Fibroblast of the aortic adventitia (primary cell): ENCODE measurements at regions not wholly inside any gene's neighbourhood (a gene's known extent, or its start where the extent isn't known, plus 50 kb on each side); places are given as distances from the start of the nearest gene placed in this dataset.
"Not testable (repeated sequence)": the region's sequence is repeated elsewhere in the genome, so short reads cannot be mapped to it uniquely, and the experiment has no call there.

Experiments
- DNase-seq: peaks from one replicate; pipeline ENCODE4 v3.0.0-alpha.2; 2010; ENCODE audit warnings: low read depth
- H3K4me3 ChIP-seq: 2 replicates; pipeline ENCODE4 v1.5.1; 2011; ENCODE audit warnings: low read depth, mild to moderate bottlenecking, control low read depth, low read length, moderate library complexity
- TF ChIP-seq, protein P1 (sequence below): IDR thresholded peaks from 2 replicates; pipeline ENCODE4 v1.5.1; 2011; ENCODE audit warnings: mild to moderate bottlenecking, low read length, control low read depth, inconsistent platforms; ENCODE audit not compliant: insufficient read depth

DNA sequence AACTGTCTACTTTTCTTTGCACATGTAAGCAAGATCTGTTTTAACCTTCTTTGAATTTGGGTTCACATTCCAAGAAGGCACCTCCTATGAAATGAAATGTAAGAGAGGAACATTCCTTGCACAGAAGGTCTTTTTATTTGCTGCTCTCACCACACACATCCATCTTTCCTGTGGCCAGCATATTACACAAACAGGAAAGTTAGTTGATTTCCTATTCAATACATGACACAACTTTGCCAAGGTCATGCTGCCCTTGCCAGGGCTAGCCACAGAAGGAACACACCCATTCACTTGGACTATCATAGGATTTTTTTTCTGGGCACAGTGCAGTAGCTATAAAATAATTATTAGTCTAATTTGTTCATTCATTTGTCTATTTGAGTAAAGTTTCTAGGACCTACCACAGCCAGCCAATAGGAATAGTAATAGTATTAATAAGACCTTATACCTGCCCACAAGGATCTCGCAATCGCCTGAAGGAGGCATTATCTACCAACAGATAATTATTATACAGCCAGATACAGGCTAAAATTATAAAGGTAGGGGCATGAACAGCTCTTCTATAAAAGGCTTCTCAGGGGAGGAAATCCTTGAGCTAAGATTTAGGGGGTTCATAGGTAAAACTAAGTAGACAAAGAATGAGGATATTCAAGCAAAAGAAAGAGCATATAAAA lies 78.1 kb upstream of the NREP start:
- TF ChIP-seq, protein P1, sequence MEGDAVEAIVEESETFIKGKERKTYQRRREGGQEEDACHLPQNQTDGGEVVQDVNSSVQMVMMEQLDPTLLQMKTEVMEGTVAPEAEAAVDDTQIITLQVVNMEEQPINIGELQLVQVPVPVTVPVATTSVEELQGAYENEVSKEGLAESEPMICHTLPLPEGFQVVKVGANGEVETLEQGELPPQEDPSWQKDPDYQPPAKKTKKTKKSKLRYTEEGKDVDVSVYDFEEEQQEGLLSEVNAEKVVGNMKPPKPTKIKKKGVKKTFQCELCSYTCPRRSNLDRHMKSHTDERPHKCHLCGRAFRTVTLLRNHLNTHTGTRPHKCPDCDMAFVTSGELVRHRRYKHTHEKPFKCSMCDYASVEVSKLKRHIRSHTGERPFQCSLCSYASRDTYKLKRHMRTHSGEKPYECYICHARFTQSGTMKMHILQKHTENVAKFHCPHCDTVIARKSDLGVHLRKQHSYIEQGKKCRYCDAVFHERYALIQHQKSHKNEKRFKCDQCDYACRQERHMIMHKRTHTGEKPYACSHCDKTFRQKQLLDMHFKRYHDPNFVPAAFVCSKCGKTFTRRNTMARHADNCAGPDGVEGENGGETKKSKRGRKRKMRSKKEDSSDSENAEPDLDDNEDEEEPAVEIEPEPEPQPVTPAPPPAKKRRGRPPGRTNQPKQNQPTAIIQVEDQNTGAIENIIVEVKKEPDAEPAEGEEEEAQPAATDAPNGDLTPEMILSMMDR = no peak
- peak; percentile 64 for DNase-seq
- no peak overlapping the region for H3K4me3 ChIP-seq

DNA sequence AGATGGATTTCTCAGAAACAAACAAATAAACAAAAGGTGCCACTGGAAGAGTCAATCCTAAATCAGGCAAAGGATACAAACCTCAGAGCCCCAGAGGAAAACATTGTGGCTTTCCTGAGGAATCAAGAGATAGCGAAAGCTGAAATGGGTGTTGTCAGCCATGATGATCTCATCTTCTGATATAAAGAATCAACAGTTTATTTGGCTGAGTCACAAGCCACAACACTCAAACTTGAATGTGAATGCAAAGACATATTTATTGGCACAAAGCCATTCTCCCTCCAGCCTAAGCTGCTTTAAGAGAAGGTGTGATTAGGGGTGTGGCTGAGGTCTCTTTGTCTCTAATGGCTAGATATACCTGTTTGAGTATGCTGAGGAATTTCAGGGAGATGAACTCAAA lies 73.3 kb upstream of the NREP start:
- peak; percentile 53 for DNase-seq
- no peak overlapping the region for H3K4me3 ChIP-seq
- TF ChIP-seq, protein P1 = no peak

DNA sequence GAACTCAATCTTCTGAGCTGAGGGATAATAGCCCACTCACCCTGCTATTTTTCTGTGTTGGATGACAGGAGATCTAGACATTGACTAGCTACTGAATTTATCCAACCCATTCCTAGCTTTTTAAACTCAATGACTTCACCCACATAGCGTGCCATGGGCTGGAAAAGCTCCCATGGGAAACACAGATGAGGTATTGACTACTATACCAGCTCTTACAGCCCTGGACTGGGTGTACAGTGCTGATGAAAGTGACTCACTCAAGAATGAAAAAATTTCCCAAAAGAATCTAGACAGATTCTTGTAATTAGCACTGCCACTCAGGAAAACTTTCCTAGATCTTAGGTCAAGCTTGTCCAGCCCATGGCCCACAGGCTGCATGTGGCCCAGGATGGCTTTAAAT lies 72.7 kb upstream of the NREP start:
- peak; percentile 79 for DNase-seq
- H3K4me3 ChIP-seq = no peak overlapping the region
- TF ChIP-seq, protein P1 = no peak

DNA sequence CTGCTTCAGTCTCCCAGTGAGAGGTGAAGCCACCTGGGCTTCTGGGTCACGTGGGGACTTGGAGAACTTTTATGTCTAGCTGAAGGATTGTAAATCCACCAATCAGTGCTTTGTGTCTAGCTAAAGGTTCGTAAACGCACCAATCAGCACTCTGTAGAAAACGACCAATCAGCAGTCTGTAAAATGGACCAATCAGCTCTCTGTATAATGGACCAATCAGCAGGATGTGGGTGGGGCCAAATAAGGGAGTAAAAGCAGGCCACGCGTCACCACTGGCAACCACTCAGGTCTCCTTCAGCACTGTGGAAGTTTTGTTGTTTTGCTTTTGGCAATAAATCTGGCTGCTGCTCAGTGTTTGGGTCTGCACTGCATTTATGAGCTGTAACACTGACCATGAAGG lies 69.1 kb upstream of the NREP start:
- H3K4me3 ChIP-seq = no peak overlapping the region
- TF ChIP-seq, protein P1 = no peak
- DNase-seq = no peak

DNA sequence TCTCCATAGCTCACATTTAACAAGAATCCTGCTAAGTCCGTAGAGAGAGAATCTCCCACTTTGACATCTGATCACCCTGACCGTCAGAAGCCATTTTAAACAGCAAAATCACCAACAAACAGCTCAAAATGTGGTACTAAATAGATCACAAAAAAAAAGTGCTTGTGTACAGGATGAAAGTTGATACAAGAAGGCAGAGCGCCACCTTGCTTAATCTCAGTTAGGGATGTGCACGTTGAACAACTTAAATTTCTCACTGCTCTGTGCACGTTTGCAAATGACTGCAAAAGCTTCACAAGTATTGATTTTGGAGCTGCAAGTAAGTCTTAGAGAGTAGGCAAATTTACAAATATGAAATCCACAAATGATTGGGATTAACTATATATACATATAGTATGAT lies 63.1 kb upstream of the NREP start:
- no peak overlapping the region for H3K4me3 ChIP-seq
- DNase-seq = no peak
- TF ChIP-seq, protein P1 = no peak

DNA sequence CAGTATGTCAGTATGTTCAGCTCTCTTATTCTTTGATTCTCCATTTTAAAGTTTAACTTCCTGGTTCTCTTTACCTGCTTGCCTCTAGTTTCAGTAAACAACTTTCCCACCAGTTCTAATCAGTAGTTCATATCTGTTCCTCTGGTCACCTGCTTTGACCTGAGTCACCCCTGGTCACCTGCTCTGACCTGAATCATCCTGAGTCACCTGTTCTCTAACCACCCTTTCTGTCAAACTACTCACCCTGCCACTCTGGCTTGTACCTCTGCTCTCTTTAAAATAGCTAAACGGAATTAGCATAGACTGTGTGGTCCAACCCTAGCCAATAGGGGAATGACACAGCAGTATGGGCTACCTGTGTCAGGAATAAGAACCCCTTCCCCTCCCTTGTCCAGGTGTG lies 62.0 kb upstream of the NREP start:
- H3K4me3 ChIP-seq, DNase-seq: not testable (repeated sequence)

DNA sequence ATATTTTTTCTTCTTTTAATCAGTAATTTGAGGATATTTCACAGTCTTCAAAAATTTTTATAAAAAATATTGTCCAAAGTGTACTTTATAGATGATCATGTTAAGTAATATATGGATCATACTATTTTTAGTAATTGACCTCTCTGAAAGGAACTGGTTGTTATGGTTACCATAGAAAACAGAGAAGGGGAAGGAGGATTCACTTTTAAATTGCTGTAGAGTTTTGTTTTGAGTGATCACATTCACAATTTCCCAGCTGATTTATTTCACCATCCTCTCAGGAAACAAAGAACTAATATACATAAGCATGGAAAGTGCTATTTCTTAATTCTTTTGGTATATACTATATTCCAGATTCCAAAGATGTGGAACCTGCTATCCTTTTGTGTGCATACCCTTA lies 56.5 kb upstream of the NREP start:
- TF ChIP-seq, protein P1 = no peak
- DNase-seq = no peak

More for the DNA sequence above, 56.5 kb upstream of the NREP start:
- no peak overlapping the region for H3K4me3 ChIP-seq
